Right atrium auricular region (tissue), 2 donors: ENCODE measurements at regions not wholly inside any gene's neighbourhood (a gene's known extent, or its start where the extent isn't known, plus 50 kb on each side); places are given as distances from the start of the nearest gene placed in this dataset.
A peak's percentile ranks its signal among the peaks of the same experiment; 100 is the strongest.

Experiments
- DNase-seq: peaks from one replicate; pipeline ENCODE4 v3.0.0-alpha.2; 2019; ENCODE audit warnings: low spot score
- H3K27ac ChIP-seq, 2 donors: fragments of 200-600 bp; sonication (generic); 1 replicate in 1 of 2; 2 replicates in 1 of 2; pipeline ENCODE4 v1.5.1; 2016 to 2019
- H3K27me3 ChIP-seq, 2 donors: fragments of 200-600 bp; sonication (generic); one replicate each; pipeline versions ENCODE4 v1.5.1 to v1.6.0; 2017 to 2019
- H3K36me3 ChIP-seq: fragments of 200-600 bp; sonication (generic); one replicate; pipeline ENCODE4 v1.5.1; 2016
- H3K4me1 ChIP-seq, 2 donors: fragments of 200-600 bp; sonication (generic); one replicate each; pipeline versions ENCODE4 v1.5.1 to v1.6.0; 2017 to 2019
- H3K4me3 ChIP-seq, 2 donors: fragments of 200-600 bp; sonication (generic); 1 replicate in 1 of 2; 2 replicates in 1 of 2; pipeline ENCODE4 v1.5.1; 2017 to 2019; ENCODE audit warnings: mild to moderate bottlenecking in 1 of 2, moderate library complexity in 1 of 2
- H3K9me3 ChIP-seq, 2 donors: fragments of 200-600 bp; sonication (generic); one replicate each; pipeline ENCODE4 v1.5.1; 2019
- CTCF ChIP-seq, 2 donors: fragments of 200-600 bp; sonication (generic); IDR thresholded peaks; one replicate each; pipeline ENCODE4 v1.5.1; 2019; ENCODE audit warnings: antibody characterized with exemption in 2 of 2

GRCh38 chr6:25107218-25107617 is 171.5 kb upstream of the RIPOR2 start:
- Histone ChIP-seq H3K9me3 (no peaks in the 10 kb centered on the region), H3K27ac (no peak overlapping the region), H3K36me3 (peaks cover 49% of the 10 kb centered on the region), H3K4me3 (no peak overlapping the region), H3K4me1 (peaks cover 0 to 7% of the 10 kb centered on the region in 2 donors), H3K27me3 (no peaks in the 10 kb centered on the region)
- DNase-seq: no peak
- no peak for TF ChIP-seq CTCF (IDR thresholded peaks at IDR 0.05)

GRCh38 chr6:25111782-25112181 is 167.4 kb upstream of the CARMIL1 start:
- Histone ChIP-seq H3K4me1 (peaks cover 0 to 7% of the 10 kb centered on the region in 2 donors), H3K27ac (no peak overlapping the region), H3K4me3 (no peak overlapping the region), H3K9me3 (no peaks in the 10 kb centered on the region), H3K27me3 (no peaks in the 10 kb centered on the region), H3K36me3 (peaks cover 55% of the 10 kb centered on the region)
- TF ChIP-seq CTCF (IDR thresholded peaks at IDR 0.05): no peak
- no peak for DNase-seq

- no peaks in the 10 kb centered on the region for H3K9me3 ChIP-seq
- no peak overlapping the region for H3K27ac ChIP-seq
- peaks cover 0 to 7% of the 10 kb centered on the region in 2 donors for H3K4me1 ChIP-seq
- no peak overlapping the region for H3K4me3 ChIP-seq
- TF ChIP-seq CTCF (IDR thresholded peaks at IDR 0.05): no peak
- H3K36me3 ChIP-seq: peaks cover 50% of the 10 kb centered on the region
- H3K27me3 ChIP-seq: no peaks in the 10 kb centered on the region
- DNase-seq: no peak
Observed at GRCh38 chr6:25112322-25112773, 166.8 kb upstream of the CARMIL1 start.

GRCh38 chr6:25113436-25113835 is 165.7 kb upstream of the CARMIL1 start:
- Histone ChIP-seq H3K4me1 (peaks cover 0 to 7% of the 10 kb centered on the region in 2 donors), H3K27ac (no peak overlapping the region)
- TF ChIP-seq CTCF (IDR thresholded peaks at IDR 0.05): no peak

GRCh38 chr6:25118038-25118437 is 161.1 kb upstream of the CARMIL1 start:
- no peaks in the 10 kb centered on the region for H3K27me3 ChIP-seq
- TF ChIP-seq CTCF (IDR thresholded peaks at IDR 0.05): no peak
- H3K27ac ChIP-seq: no peak overlapping the region
- H3K9me3 ChIP-seq: no peaks in the 10 kb centered on the region
- DNase-seq: no peak
- peaks cover 0 to 6% of the 10 kb centered on the region in 2 donors for H3K4me1 ChIP-seq
- peaks cover 16% of the 10 kb centered on the region for H3K36me3 ChIP-seq
- H3K4me3 ChIP-seq: no peak overlapping the region

More at GRCh38 chr6:25113436-25113835, 165.7 kb upstream of the CARMIL1 start:
- Histone ChIP-seq H3K9me3 (no peaks in the 10 kb centered on the region), H3K27me3 (no peaks in the 10 kb centered on the region), H3K36me3 (peaks cover 39% of the 10 kb centered on the region), H3K4me3 (no peak overlapping the region)
- no peak for DNase-seq

- Histone ChIP-seq H3K27ac (peak overlapping the region in 1 of 2 donors; percentile 63), H3K27me3 (no peaks in the 10 kb centered on the region), H3K9me3 (no peaks in the 10 kb centered on the region), H3K4me1 (peaks cover 0 to 11% of the 10 kb centered on the region in 2 donors), H3K4me3 (no peak overlapping the region), H3K36me3 (peaks cover 18% of the 10 kb centered on the region)
- DNase-seq: no peak
- no peak for TF ChIP-seq CTCF (IDR thresholded peaks at IDR 0.05)
Observed at GRCh38 chr6:25121186-25121585, 158.0 kb upstream of the CARMIL1 start.
